ENCODE measurements at regions not wholly inside any gene's neighbourhood (a gene's known extent, or its start where the extent isn't known, plus 50 kb on each side); places are given as distances from the start of the nearest gene placed in this dataset.

DNA sequence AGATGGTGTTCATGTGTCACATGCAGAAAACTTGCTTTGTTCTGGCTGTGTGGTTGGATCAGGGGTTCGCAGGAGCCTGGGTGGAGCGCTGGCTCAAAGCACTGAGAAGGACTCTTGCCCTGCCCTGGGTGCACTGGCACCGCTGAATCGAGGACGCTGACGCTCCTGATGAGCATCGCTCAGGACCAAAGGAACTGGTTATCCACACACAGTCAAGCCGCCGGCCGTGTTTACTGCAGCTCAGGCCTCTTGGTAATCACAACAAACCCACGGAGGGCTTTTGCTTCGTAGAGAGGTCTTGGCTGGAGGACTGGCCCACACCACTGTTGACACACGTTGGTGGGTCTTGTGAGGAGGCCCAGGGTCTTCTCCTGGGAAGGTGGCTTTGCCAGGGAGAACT is 299.4 kb upstream of the IRX2 start:
- ChIA-PET POLR2A (no interaction called here), RAD21 (ENCODE audit: low non-redundant PET in 1 of 2, low total read pairs in 2 of 2, uncharacterized antibody in 2 of 2, unreplicated experiment in 2 of 2) (no interaction called here), CTCF (no interaction called here)
- no peaks in the 10 kb centered on the region for H3K4me1 ChIP-seq (ENCODE audit: control insufficient read depth in 1 of 2, insufficient read depth in 2 of 2, low read length in 2 of 2)
- H3K4me3 ChIP-seq (replicated peaks in 1 of 2; ENCODE audit: low read depth in 1 of 2, low read length in 2 of 2), result no peak overlapping the region
- no peak overlapping the region for H3K27ac ChIP-seq (ENCODE audit: low read depth, low read length)
- intact Hi-C loops (cut with micrococcal nuclease), result no loop called here
- BruUV-seq (replicated peaks), result no TSS peak
- no peaks in the 10 kb centered on the region for H3K79me2 ChIP-seq (ENCODE audit: insufficient read depth, low read length)
- H3K9me2 ChIP-seq (ENCODE audit: insufficient read depth), result no peaks in the 10 kb centered on the region
- H3K9ac ChIP-seq (ENCODE audit: low read length), result no peak overlapping the region
- H3K36me3 ChIP-seq (ENCODE audit: control insufficient read depth in 1 of 2, insufficient read depth in 2 of 2, low read length in 2 of 2), result no peaks in the 10 kb centered on the region
- ATAC-seq (no peak), DNase-seq (ENCODE audit: low read depth, low spot score) (no peak)
- no peaks in the 10 kb centered on the region for H4K20me1 ChIP-seq (ENCODE audit: insufficient read depth)
- TF ChIP-seq SP1 (IDR thresholded peaks at IDR 0.05; ENCODE audit: low read depth), result no peak
- no peak overlapping the region for H2AFZ ChIP-seq (ENCODE audit: low read depth, low read length, poor library complexity, severe bottlenecking)
- H3K27me3 ChIP-seq (ENCODE audit: insufficient read depth, low read length), result no peaks in the 10 kb centered on the region
- H3K9me3 ChIP-seq (ENCODE audit: control insufficient read depth in 1 of 2, insufficient read depth in 1 of 2, low read depth in 1 of 2, low read length in 2 of 2), result peaks cover 4 to 12% of the 10 kb centered on the region in 2 experiments; a peak in 2 of 4 replicates
- H3K4me2 ChIP-seq (ENCODE audit: low read length), result no peak overlapping the region

DNA sequence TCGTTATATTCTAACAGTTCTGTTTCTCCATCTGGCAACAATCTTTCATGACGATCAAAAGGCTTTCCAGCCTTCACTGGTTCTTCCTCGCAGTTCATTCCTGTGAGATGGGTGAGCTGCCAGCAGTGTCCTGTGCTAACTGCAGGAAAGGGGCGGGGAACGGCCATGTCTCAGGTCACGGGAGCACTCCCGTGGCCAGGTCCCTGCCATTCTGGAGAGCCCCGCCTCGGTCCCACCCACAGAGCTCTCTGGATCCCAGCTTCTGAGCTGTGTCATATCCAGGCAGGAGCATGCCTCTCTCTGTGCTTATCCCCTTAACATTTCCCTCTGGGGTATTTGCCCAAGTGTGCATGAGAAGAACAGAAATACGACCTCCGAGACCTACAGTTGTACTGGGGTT is 297.8 kb upstream of the IRX2 start:
- Histone ChIP-seq H3K9ac (ENCODE audit: low read length) (no peak overlapping the region), H3K4me2 (ENCODE audit: low read length) (no peak overlapping the region), H3K4me1 (ENCODE audit: control insufficient read depth in 1 of 2, insufficient read depth in 2 of 2, low read length in 2 of 2) (no peaks in the 10 kb centered on the region), H3K27ac (ENCODE audit: low read depth, low read length) (no peak overlapping the region), H3K36me3 (ENCODE audit: control insufficient read depth in 1 of 2, insufficient read depth in 2 of 2, low read length in 2 of 2) (no peaks in the 10 kb centered on the region), H4K20me1 (ENCODE audit: insufficient read depth) (no peaks in the 10 kb centered on the region), H3K79me2 (ENCODE audit: insufficient read depth, low read length) (no peaks in the 10 kb centered on the region), H3K4me3 (replicated peaks in 1 of 2; ENCODE audit: low read depth in 1 of 2, low read length in 2 of 2) (no peak overlapping the region), H3K9me3 (ENCODE audit: control insufficient read depth in 1 of 2, insufficient read depth in 1 of 2, low read depth in 1 of 2, low read length in 2 of 2) (peaks cover 8 to 20% of the 10 kb centered on the region in 2 experiments; a peak in 2 of 4 replicates), H3K27me3 (ENCODE audit: insufficient read depth, low read length) (no peaks in the 10 kb centered on the region), H2AFZ (ENCODE audit: low read depth, low read length, poor library complexity, severe bottlenecking) (no peak overlapping the region), H3K9me2 (ENCODE audit: insufficient read depth) (no peaks in the 10 kb centered on the region)
- POLR2A ChIA-PET, result no interaction called here
- no TSS peak for BruUV-seq (replicated peaks)
- RAD21 ChIA-PET (ENCODE audit: low non-redundant PET in 1 of 2, low total read pairs in 2 of 2, uncharacterized antibody in 2 of 2, unreplicated experiment in 2 of 2), result no interaction called here
- TF ChIP-seq JUND (IDR thresholded peaks at IDR 0.05) (no peak), YY1 (IDR thresholded peaks at IDR 0.05; ENCODE audit: extremely low read depth, insufficient replicate concordance, low read depth, low read length) (no peak)
- TF ChIP-seq, protein P1, sequence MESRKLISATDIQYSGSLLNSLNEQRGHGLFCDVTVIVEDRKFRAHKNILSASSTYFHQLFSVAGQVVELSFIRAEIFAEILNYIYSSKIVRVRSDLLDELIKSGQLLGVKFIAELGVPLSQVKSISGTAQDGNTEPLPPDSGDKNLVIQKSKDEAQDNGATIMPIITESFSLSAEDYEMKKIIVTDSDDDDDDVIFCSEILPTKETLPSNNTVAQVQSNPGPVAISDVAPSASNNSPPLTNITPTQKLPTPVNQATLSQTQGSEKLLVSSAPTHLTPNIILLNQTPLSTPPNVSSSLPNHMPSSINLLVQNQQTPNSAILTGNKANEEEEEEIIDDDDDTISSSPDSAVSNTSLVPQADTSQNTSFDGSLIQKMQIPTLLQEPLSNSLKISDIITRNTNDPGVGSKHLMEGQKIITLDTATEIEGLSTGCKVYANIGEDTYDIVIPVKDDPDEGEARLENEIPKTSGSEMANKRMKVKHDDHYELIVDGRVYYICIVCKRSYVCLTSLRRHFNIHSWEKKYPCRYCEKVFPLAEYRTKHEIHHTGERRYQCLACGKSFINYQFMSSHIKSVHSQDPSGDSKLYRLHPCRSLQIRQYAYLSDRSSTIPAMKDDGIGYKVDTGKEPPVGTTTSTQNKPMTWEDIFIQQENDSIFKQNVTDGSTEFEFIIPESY (IDR thresholded peaks at IDR 0.05; ENCODE audit: extremely low read depth, insufficient replicate concordance, low read length), result no peak
- CTCF ChIA-PET, result no interaction called here
- no peak for ATAC-seq
- intact Hi-C loops (cut with micrococcal nuclease), result no loop called here
- DNase-seq (ENCODE audit: low read depth, low spot score), result no peak
